Fibroblast of skin of right biceps (primary cell): ENCODE measurements at regions not wholly inside any gene's neighbourhood (a gene's known extent, or its start where the extent isn't known, plus 50 kb on each side); places are given as distances from the start of the nearest gene placed in this dataset.
A peak's percentile ranks its signal among the peaks of the same experiment; 100 is the strongest.

Source experiments
- DNase-seq: peaks from one replicate; pipeline ENCODE4 v3.0.0-alpha.2; 2013

- DNase-seq = no peak
Measured at GRCh38 chrX:45768666-45769236, 568.1 kb upstream of the DIPK2B start.

DNA sequence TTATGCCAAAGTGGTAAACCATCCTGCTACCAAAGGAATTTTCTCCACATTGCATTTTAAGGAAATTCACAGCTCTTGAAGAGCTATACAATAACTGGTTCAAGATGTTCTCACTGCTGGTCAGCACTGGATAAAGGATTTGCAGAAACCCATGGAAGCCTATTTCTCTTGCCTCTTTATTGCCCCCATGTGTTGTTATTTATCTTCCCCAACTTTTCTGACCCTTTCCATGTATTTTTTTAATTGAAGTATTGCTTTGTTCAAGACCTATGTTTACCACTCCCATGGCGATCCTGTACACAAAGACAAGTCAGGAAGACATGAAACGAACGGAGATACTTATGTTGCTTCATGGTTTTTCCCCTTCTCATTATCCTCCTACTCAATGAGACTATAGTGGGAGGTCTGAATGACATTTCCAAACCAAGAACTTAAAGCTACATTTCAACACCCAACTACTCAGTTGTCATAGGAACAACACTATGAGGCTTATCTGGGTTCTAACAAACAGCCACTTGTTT is 566.4 kb upstream of the DIPK2B start:
- DNase-seq = peak; percentile 54

DNA sequence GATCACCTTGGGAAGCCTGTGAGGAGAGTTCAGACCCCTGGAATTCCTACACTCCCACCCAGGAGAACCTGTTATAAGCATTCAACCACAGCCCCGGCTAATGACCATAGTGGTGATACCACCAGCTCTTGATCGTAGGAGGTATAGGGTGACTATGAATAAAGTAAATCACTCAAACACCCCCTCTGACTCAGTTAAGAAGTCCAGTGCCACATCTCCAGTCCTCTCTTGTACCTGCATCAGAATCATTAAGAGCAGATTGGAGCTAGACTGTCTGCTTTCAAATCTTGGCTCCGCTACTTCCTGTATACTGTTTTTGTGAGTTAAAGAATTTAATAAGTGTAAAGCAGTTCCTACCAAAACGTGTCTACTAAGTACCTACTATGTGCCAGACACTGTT is 565.1 kb upstream of the DIPK2B start:
- no peak for DNase-seq

GRCh38 chrX:45765281-45765680 is 564.6 kb upstream of the DIPK2B start:
- DNase-seq = no peak

DNA sequence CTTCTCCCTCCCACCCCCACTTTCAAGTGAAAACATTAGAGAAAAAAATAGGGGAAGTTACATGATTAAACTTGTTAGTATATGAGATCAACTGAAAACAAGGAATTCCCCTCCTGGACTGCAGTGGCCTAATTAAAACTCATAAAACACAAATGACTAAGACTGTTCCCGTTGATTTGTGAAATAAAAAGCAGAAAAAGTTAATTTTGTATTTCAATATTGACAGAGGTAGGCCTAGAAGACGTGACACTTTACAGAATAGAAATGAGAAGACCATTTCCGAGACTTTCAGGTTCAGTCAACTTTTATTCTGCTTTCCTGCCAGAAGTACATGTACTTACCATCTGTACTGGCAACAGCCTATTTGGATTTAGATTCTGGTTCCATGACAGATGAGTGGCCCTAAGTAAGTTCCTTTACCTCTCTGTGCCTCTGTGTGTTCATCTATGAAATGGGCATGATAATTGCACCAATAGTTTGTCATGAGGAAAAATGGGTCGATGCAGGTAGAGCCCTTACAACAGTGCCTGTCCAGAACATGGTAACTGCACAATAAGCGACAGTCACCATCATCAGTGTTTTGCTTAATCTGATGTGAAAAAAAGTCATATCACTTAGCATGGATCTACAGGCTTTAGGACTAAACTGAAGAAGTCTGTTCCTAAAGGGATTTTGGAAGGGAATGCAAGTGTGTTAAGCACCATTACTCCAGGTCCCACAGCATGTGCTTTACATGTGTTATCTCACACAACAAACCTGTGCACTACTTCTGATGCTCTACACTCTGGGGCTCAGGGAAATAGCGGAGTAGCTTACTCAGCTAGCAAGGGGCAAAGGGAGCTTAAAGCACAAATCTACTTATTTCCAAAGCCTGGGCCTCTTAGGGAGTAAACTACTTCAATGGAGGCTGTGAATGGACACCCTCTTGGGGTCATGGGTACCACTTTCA is 562.3 kb upstream of the DIPK2B start:
- DNase-seq = no peak

DNA sequence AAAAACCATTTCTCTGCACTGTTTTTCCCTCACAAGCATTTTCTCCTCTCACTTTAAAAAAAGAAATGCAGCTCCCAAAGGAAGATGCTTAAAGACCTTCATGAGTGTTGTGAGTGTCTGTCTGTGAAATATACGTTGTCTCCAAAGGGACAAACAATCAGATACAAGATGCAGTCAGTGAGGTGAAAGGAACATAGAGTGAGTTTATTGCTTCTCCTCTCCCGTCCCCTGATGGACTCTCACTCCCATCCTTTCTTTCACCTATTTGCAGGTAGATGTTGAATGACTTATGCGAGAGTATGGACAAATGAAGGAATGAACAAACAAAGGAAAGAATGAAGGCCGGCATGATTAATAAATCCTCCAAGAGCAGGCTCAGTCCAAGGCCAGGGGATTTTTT is 561.2 kb upstream of the DIPK2B start:
- DNase-seq = no peak

- no peak for DNase-seq
Measured at GRCh38 chrX:45760187-45760742, 559.6 kb upstream of the DIPK2B start.

DNA sequence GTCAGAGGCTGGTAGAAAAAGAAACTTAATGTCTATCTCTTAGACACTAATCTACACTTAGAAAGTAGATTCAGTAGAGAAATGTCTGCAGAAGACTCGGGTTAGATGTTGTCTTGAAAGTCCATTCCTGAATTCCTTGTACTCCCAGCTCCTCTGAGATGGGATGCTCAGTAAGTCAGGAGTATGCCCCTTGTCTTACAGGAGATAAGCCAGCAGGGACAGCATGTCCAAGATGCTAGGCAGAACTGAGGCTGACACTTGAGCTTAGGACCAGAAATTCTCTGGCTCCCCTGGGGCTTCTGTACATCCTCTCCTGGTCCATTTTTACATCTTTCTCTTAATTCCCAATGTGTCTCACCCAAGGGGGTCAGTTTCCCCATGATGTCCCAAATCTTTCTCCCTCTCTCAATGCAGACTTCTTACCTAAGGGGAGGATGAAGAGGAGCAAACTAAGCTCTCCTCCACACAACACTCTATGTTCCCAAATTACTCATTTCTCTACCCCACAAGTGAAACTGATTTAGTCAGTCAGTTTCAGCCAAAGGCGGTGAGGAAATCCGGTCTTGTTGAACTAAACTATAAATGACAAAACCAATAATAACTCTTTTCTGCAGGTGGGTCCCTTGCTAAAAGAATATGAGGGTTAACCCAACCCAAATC is 558.2 kb upstream of the DIPK2B start:
- peak; percentile 51 for DNase-seq

DNA sequence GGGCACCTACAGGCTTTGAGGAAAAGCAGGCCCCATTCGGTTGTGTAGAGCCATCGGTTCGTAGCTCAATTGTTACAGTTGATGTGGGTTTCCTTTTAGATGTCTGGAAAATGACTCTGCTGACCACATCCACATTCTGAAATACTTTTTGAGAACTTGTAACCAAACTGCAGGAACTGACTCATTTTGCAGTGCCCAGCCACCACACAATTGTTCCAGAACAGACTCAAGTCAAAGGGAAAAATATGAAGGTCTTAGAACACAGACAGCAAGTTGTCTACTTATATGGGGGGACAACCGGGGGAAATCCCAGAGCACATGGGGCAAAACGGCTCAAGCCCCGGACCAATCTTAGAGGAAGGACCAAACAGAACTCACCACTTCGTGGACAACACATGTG is 557.6 kb upstream of the DIPK2B start:
- DNase-seq = peak; percentile 92

GRCh38 chrX:45757272-45757671 is 556.6 kb upstream of the DIPK2B start:
- DNase-seq = no peak

GRCh38 chrX:45756557-45756956 is 555.9 kb upstream of the DIPK2B start:
- DNase-seq = no peak

GRCh38 chrX:45755703-45756102 is 555.0 kb upstream of the DIPK2B start:
- DNase-seq = no peak

DNA sequence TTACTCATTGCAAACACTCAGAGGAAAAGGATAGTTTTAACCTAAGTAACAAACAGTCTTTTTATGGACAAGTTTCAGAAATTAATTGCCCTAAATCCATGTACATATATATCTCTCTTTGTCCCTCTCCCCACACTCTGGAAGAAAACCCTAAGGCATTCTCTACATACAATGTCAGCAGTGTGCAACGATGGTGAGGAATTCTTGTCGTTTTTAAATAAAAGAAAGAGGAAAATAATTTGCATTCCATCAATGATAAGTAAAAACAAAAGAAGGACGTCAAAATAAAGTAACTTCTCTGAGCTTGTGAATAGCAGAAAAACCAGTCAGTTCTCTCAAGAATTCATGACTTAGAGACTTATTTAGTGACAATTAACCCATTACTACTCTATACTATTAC is 550.5 kb upstream of the DIPK2B start:
- DNase-seq = no peak

DNA sequence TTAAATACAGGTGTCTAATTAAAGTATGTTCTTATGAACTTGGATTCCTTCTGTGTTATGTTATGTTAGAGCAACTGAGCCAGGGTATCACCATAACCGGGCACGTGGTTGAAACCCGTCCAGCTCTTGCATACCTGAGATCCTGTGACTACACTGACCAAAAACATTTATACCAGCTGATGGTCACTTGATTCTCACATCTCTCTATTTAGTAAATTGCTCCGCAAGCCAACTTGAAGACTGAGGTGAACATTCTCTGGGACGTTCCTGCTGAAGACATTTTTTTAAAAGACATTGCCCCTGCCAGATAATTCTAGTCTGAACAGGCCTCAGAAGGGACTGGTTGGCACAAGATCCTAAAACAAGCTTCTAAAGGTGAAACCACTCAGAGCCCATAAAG is 550.0 kb upstream of the DIPK2B start:
- DNase-seq = no peak

- no peak for DNase-seq
Measured at GRCh38 chrX:45749375-45749774, 548.7 kb upstream of the DIPK2B start.

GRCh38 chrX:45748369-45748774 is 547.7 kb upstream of the DIPK2B start:
- no peak for DNase-seq

- DNase-seq = no peak
Measured at GRCh38 chrX:45747905-45748304, 547.2 kb upstream of the DIPK2B start.

GRCh38 chrX:45745479-45745878 is 544.8 kb upstream of the DIPK2B start:
- no peak for DNase-seq

GRCh38 chrX:45743906-45744625 is 543.4 kb upstream of the DIPK2B start:
- no peak for DNase-seq

GRCh38 chrX:45743081-45743533 is 542.4 kb upstream of the DIPK2B start:
- DNase-seq = peak; percentile 80

GRCh38 chrX:45740291-45740690 is 539.6 kb upstream of the DIPK2B start:
- DNase-seq = no peak

GRCh38 chrX:45735571-45735970 is 534.9 kb upstream of the DIPK2B start:
- no peak for DNase-seq

DNA sequence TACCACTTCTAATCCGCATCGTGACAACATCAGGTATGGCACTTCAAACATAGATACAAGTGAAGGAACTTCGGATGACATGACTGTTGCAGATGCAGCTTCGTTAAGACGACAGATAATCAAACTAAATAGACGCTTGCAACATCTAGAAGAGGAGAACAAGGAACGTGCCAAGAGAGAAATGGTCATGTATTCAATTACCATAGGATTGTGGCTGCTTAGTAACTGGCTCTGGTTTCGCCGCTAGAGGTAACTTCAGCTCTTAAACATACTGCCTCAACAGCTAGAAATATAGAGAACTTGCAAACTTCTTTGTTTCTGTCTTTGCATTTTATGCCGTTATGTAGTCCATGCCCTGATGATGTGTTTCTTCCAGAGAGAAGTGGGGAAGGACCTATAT is 530.8 kb upstream of the DIPK2B start:
- DNase-seq = no peak
